HG03095 (cell line): ENCODE measurements at regions not wholly inside any gene's neighbourhood (a gene's known extent, or its start where the extent isn't known, plus 50 kb on each side); places are given as distances from the start of the nearest gene placed in this dataset.

ENCODE experiments used
- ATAC-seq: cut with Tn5 transposase; IDR thresholded peaks from one replicate; pipeline ENCODE4 v1.9.1; 2021; ENCODE audit warnings: moderate library complexity; ENCODE audit not compliant: unreplicated experiment

GRCh38 chr15:47516558-47516957 lies 200.7 kb upstream of the SEMA6D start:
- no peak for ATAC-seq

GRCh38 chr15:47516972-47517371 lies 200.3 kb upstream of the SEMA6D start:
- ATAC-seq, result no peak

GRCh38 chr15:47517737-47518136 lies 199.6 kb upstream of the SEMA6D start:
- no peak for ATAC-seq

- ATAC-seq, result no peak
These were observed 193.4 kb upstream of the SEMA6D start for GRCh38 chr15:47523681-47524475.

GRCh38 chr15:47529241-47529640 lies 188.1 kb upstream of the SEMA6D start:
- ATAC-seq, result no peak

- ATAC-seq, result no peak
These were observed 182.6 kb upstream of the SEMA6D start for GRCh38 chr15:47534673-47535072.

- no peak for ATAC-seq
These were observed 175.7 kb upstream of the SEMA6D start for GRCh38 chr15:47541562-47541961.

- ATAC-seq, result no peak
These were observed 174.9 kb upstream of the SEMA6D start for GRCh38 chr15:47542312-47542989.

GRCh38 chr15:47548231-47548630 lies 169.1 kb upstream of the SEMA6D start:
- ATAC-seq, result no peak

GRCh38 chr15:47548986-47549385 lies 168.3 kb upstream of the SEMA6D start:
- ATAC-seq, result no peak

GRCh38 chr15:47551079-47551478 lies 166.2 kb upstream of the SEMA6D start:
- no peak for ATAC-seq

- ATAC-seq, result no peak
These were observed 165.8 kb upstream of the SEMA6D start for GRCh38 chr15:47551546-47551945.

- ATAC-seq, result no peak
These were observed 164.2 kb upstream of the SEMA6D start for GRCh38 chr15:47552978-47553608.

- no peak for ATAC-seq
These were observed 163.4 kb upstream of the SEMA6D start for GRCh38 chr15:47553947-47554346.

- no peak for ATAC-seq
These were observed 156.2 kb upstream of the SEMA6D start for GRCh38 chr15:47561102-47561501.

GRCh38 chr15:47565949-47566348 lies 151.4 kb upstream of the SEMA6D start:
- ATAC-seq, result no peak

GRCh38 chr15:47566610-47567009 lies 150.7 kb upstream of the SEMA6D start:
- ATAC-seq, result no peak

GRCh38 chr15:47568030-47568429 lies 149.3 kb upstream of the SEMA6D start:
- ATAC-seq, result no peak

GRCh38 chr15:47570044-47570443 lies 147.3 kb upstream of the SEMA6D start:
- no peak for ATAC-seq

- ATAC-seq, result no peak
These were observed 146.9 kb upstream of the SEMA6D start for GRCh38 chr15:47570451-47570850.

GRCh38 chr15:47570881-47571640 lies 146.2 kb upstream of the SEMA6D start:
- no peak for ATAC-seq
